K562 (cell line): ENCODE measurements at regions not wholly inside any gene's neighbourhood (a gene's known extent, or its start where the extent isn't known, plus 50 kb on each side); places are given as distances from the start of the nearest gene placed in this dataset.

ENCODE experiments used
- FOS ChIP-seq: IDR thresholded peaks from 3 replicates; pipeline ENCODE4 v1.6.1; 2011; ENCODE audit not compliant: insufficient read length; ENCODE audit errors: extremely low read depth
- HDAC2 ChIP-seq: fragments of 450-650 bp; IDR thresholded peaks from 2 replicates; pipeline ENCODE4 v1.6.1; 2016; ENCODE audit warnings: mild to moderate bottlenecking
- HEY1 ChIP-seq: fragments of 250-450 bp; sonication (Bioruptor Pico); IDR thresholded peaks from 2 replicates; pipeline ENCODE4 v1.5.0; 2020; ENCODE audit warnings: mild to moderate bottlenecking, moderate library complexity, borderline replicate concordance
- KLF16 ChIP-seq: IDR thresholded peaks from 2 replicates; pipeline ENCODE4 v1.6.1; 2016; ENCODE audit warnings: antibody characterized with exemption
- MAX ChIP-seq: sonication (generic); formaldehyde crosslinking; IDR thresholded peaks from 2 replicates; pipeline ENCODE4 v1.9.0; 2022; ENCODE audit warnings: mild to moderate bottlenecking, missing genetic modification reagents
- MEF2D ChIP-seq: conservative IDR thresholded peaks from 2 replicates; pipeline ENCODE4 v1.6.1; 2016; ENCODE audit warnings: low read depth, missing genetic modification characterization, missing compliant biosample characterization
- RAD21 ChIP-seq, 2 experiments: fragments of 250-450 bp in 1 of 2; fragments of 450-650 bp in 1 of 2; sonication (Bioruptor Pico) in 1 of 2; formaldehyde crosslinking in 1 of 2; IDR thresholded peaks in 1 of 2; conservative IDR thresholded peaks in 1 of 2; 2 replicates each; pipeline versions ENCODE4 v1.4.0 to v1.8.0; 2020 to 2022; ENCODE audit warnings: mild to moderate bottlenecking in 2 of 2, moderate library complexity in 1 of 2
- RHOXF2B ChIP-seq: fragments of 250-450 bp; sonication (Bioruptor Pico); conservative IDR thresholded peaks from 2 replicates; pipeline ENCODE4 v1.5.1; 2021
- ZNF274 ChIP-seq: IDR thresholded peaks from 2 replicates; pipeline ENCODE4 v1.6.1; 2011; ENCODE audit warnings: low read depth, mild to moderate bottlenecking, low read length, moderate library complexity, borderline replicate concordance
- ZNF589 ChIP-seq: fragments of 200-800 bp; sonication (Bioruptor generic); IDR thresholded peaks from 2 replicates; pipeline ENCODE4 v1.6.1; 2016; ENCODE audit warnings: low read depth, missing genetic modification characterization, missing compliant biosample characterization
- TF ChIP-seq, protein P1 (sequence below), 3 experiments: IDR thresholded peaks in 2 of 3; conservative IDR thresholded peaks in 1 of 3; 2 replicates each; pipeline ENCODE4 v1.5.1; 2011 to 2012; ENCODE audit warnings: low read length in 3 of 3, mild to moderate bottlenecking in 3 of 3, control low read depth in 2 of 3, improper control_type of control experiment in 1 of 3, inconsistent platforms in 1 of 3, low read depth in 1 of 3, mixed read lengths in 1 of 3, moderate library complexity in 1 of 3; ENCODE audit not compliant: insufficient read depth in 2 of 3

DNA sequence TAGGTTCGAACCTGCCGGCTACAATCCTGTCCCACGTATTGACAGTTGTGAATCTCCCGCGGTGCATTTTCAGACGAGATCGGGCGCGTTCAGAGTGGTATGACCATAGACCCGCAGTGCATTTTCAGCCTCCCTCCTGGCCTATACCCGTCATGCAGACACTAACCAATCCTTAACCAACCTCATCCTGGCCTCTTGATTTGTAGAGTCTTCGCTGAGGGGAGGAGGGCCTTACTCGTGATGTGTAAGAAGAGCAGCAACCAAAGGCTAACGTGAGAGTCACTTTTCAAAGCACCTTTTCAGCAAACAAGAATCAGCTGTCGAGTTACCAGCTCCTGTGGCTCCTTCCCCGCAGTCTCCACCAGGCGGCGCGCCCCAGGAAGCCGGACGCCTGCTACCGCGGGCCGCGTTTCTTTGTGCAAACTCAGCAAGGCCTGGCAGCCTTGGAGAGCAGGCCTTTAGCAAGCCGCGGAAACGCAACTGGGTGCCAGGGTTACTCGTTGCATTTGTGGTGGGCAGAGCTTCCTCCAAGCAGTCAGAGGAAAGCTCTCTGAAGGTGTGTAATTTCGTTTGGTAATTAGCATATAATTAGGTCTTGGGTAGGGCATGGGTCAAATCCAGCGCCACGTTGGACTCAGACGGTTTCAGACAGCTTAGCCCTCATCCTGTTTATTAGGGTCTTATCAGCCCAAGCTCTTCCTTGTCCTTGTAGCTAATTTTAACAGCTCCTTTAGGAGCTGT lies 139.8 kb downstream of the OR2B2 start:
- TF ChIP-seq MAX (CRISPR knock-in tag) (peak; percentile 89), MEF2D (tag) (peak; percentile 78), ZNF274 (no peak), HEY1 (CRISPR knock-in tag) (no peak), FOS (no peak), KLF16 (0 out of 2 replicates have a peak, but pooled peaks have one; percentile 49), HDAC2 (no peak), RHOXF2B (CRISPR knock-in tag) (no peak), ZNF589 (CRISPR knock-in tag) (peak; percentile 71; the same call in 1 of the 2 replicates), RAD21 (CRISPR knock-in tag; conservative IDR thresholded peaks at IDR 0.05 in 1 of 2, IDR thresholded peaks at IDR 0.05 in 1 of 2) (peak; percentile 94 to 97)
- TF ChIP-seq, protein P1, sequence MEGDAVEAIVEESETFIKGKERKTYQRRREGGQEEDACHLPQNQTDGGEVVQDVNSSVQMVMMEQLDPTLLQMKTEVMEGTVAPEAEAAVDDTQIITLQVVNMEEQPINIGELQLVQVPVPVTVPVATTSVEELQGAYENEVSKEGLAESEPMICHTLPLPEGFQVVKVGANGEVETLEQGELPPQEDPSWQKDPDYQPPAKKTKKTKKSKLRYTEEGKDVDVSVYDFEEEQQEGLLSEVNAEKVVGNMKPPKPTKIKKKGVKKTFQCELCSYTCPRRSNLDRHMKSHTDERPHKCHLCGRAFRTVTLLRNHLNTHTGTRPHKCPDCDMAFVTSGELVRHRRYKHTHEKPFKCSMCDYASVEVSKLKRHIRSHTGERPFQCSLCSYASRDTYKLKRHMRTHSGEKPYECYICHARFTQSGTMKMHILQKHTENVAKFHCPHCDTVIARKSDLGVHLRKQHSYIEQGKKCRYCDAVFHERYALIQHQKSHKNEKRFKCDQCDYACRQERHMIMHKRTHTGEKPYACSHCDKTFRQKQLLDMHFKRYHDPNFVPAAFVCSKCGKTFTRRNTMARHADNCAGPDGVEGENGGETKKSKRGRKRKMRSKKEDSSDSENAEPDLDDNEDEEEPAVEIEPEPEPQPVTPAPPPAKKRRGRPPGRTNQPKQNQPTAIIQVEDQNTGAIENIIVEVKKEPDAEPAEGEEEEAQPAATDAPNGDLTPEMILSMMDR (IDR thresholded peaks at IDR 0.05 in 2 of 3, conservative IDR thresholded peaks at IDR 0.05 in 1 of 3; ENCODE audit: insufficient read depth in 2 of 3, low read depth in 1 of 3, low read length in 3 of 3) = peak; percentile 97 to 99 (median 97)
